Tibial artery (tissue), 4 donors: ENCODE measurements at regions not wholly inside any gene's neighbourhood (a gene's known extent, or its start where the extent isn't known, plus 50 kb on each side); places are given as distances from the start of the nearest gene placed in this dataset.

ENCODE experiments used
- DNase-seq, 2 donors: peaks; one replicate each; pipeline ENCODE4 v3.0.0-alpha.2; 2019
- H3K27ac ChIP-seq, 2 donors: fragments of 200-600 bp; sonication (generic) in 1 of 2; 1 replicate in 1 of 2; 2 replicates in 1 of 2; pipeline ENCODE4 v1.5.1; 2018 to 2019; ENCODE audit warnings: mild to moderate bottlenecking in 1 of 2
- H3K27me3 ChIP-seq, 2 donors: fragments of 200-600 bp; sonication (generic) in 1 of 2; one replicate each; pipeline versions ENCODE4 v1.5.1 to v1.6.0; 2016 to 2019
- H3K36me3 ChIP-seq, 3 donors: fragments of 200-600 bp; sonication (generic) in 2 of 3; one replicate each; pipeline ENCODE4 v1.5.1; 2016 to 2019; ENCODE audit warnings: mild to moderate bottlenecking in 2 of 3
- H3K4me1 ChIP-seq, 4 donors: fragments of 200-600 bp; sonication (generic) in 2 of 4; 1 replicate in 3 of 4; 2 replicates in 1 of 4; pipeline ENCODE4 v1.5.1; 2016 to 2019
- H3K4me3 ChIP-seq, 2 donors: fragments of 200-600 bp; sonication (generic) in 1 of 2; 1 replicate in 1 of 2; 2 replicates in 1 of 2; pipeline ENCODE4 v1.5.1; 2018 to 2019; ENCODE audit warnings: mild to moderate bottlenecking in 2 of 2
- H3K9me3 ChIP-seq, 3 donors: fragments of 200-600 bp; sonication (generic) in 1 of 3; one replicate each; pipeline ENCODE4 v1.5.1; 2016 to 2019
- CTCF ChIP-seq, 2 experiments: fragments of 200-600 bp in 1 of 2; fragments of 450-650 bp in 1 of 2; IDR thresholded peaks; one replicate each; pipeline ENCODE4 v1.5.1; 2017 to 2019; ENCODE audit warnings: antibody characterized with exemption in 2 of 2, mild to moderate bottlenecking in 1 of 2, moderate library complexity in 1 of 2
- intact Hi-C: fragments of 100-400 bp; cut with DNase I; formaldehyde crosslinking; loops from one replicate; pipeline ENCODE4 v1.15.0; 2023; ENCODE audit warnings: low total_unique reads

GRCh38 chr3:182464513-182465145, 328.7 kb upstream of the ATP11B start:
- DNase-seq = no peak
- Histone ChIP-seq H3K27ac (no peak overlapping the region), H3K9me3 (no peaks in the 10 kb centered on the region), H3K4me1 (no peaks in the 10 kb centered on the region), H3K27me3 (no peaks in the 10 kb centered on the region), H3K36me3 (no peaks in the 10 kb centered on the region), H3K4me3 (no peak overlapping the region)
- intact Hi-C loops = no loop called here
- no peak for TF ChIP-seq CTCF (IDR thresholded peaks at IDR 0.05)

DNA sequence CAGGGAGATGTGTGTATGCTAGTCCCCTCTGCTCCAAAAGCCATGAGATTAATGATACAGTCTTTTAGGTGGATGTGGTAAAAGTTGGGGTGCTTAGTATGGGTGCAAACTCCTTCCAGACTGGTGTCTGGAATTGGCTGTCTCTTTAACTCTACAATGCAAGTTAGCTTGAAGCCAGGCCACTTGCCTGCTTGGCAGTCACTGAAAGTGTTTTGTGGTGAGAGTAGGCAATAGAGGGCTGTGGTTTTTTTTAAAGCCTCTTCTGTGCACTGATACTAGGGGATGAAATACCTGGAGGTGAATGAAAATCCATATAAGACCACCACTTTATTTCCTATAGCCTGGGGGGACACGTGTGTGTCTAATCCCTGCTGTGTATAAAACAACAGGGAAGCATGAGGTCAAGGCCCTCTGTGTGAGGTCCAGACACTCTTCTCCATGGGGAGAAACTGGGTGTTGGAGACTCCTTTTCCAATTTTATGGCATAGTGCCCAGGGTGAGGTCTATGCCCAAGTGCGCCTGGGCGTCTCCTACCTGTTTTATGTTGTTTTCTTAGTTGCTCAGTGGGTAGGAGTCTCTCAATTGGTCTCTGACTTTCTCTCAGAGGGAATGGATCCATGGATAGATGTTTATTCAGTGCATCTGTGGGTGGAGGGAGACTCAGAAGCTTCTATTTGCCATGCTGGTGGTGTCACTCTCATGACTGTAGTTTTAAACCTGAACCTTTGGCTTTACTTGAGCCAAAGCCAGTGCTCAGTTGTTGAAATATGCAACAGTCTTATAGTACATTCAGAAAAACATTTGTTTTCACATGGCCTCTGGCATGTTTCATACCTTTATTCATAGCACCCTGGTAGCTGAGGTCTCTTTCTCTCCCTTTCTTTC, 327.8 kb upstream of the ATP11B start:
- no peaks in the 10 kb centered on the region for H3K4me1 ChIP-seq
- DNase-seq = no peak
- intact Hi-C loops = no loop called here
- no peaks in the 10 kb centered on the region for H3K9me3 ChIP-seq
- no peak for TF ChIP-seq CTCF (IDR thresholded peaks at IDR 0.05)
- H3K36me3 ChIP-seq = no peaks in the 10 kb centered on the region
- H3K27ac ChIP-seq = no peak overlapping the region
- H3K27me3 ChIP-seq = no peaks in the 10 kb centered on the region
- H3K4me3 ChIP-seq = no peak overlapping the region

GRCh38 chr3:182469086-182469485, 324.2 kb upstream of the ATP11B start:
- Histone ChIP-seq H3K36me3 (no peaks in the 10 kb centered on the region), H3K4me3 (no peak overlapping the region), H3K27me3 (no peaks in the 10 kb centered on the region), H3K9me3 (no peaks in the 10 kb centered on the region), H3K4me1 (no peaks in the 10 kb centered on the region), H3K27ac (no peak overlapping the region)
- no peak for TF ChIP-seq CTCF (IDR thresholded peaks at IDR 0.05)
- intact Hi-C loops = no loop called here
- no peak for DNase-seq

- TF ChIP-seq CTCF (IDR thresholded peaks at IDR 0.05) = no peak
- H3K4me3 ChIP-seq = no peak overlapping the region
- H3K27me3 ChIP-seq = no peaks in the 10 kb centered on the region
These were observed 323.1 kb upstream of the ATP11B start for GRCh38 chr3:182470187-182470586.

GRCh38 chr3:182473191-182473710, 320.1 kb upstream of the ATP11B start:
- no peaks in the 10 kb centered on the region for H3K27me3 ChIP-seq
- intact Hi-C loops = no loop called here
- no peaks in the 10 kb centered on the region for H3K36me3 ChIP-seq
- H3K4me3 ChIP-seq = no peak overlapping the region
- no peak for DNase-seq
- H3K27ac ChIP-seq = no peak overlapping the region
- TF ChIP-seq CTCF (IDR thresholded peaks at IDR 0.05) = no peak
- H3K9me3 ChIP-seq = no peaks in the 10 kb centered on the region
- no peaks in the 10 kb centered on the region for H3K4me1 ChIP-seq

More at GRCh38 chr3:182470187-182470586, 323.1 kb upstream of the ATP11B start:
- intact Hi-C loops = no loop called here
- no peak overlapping the region for H3K27ac ChIP-seq
- no peak for DNase-seq
- H3K36me3 ChIP-seq = no peaks in the 10 kb centered on the region
- H3K9me3 ChIP-seq = no peaks in the 10 kb centered on the region
- no peaks in the 10 kb centered on the region for H3K4me1 ChIP-seq
